ENCODE measurements at regions not wholly inside any gene's neighbourhood (a gene's known extent, or its start where the extent isn't known, plus 50 kb on each side); places are given as distances from the start of the nearest gene placed in this dataset.

DNA sequence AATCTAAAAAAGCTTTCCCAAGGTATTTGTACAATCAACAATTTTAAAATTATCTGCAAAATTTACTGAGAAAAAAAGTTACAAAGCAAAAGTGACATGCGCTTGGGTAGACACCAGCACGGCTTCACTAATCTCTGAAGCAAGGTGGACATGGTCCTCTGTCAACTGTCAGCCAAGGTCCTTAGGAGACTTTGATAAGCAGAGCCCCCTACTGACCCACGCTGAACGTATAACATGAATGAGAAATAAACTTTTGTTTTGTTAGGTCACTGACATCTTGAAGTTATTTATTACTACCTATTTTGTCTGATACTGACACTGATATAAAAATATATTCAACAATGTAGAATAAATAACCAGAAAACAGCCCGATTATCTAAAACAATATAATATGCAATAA lies 100.7 kb upstream of the OBI1 start:
- TF ChIP-seq ZNF219 (CRISPR knock-in tag; IDR thresholded peaks at IDR 0.05; ENCODE audit: borderline replicate concordance) = no peak
- TF ChIP-seq, protein P1, sequence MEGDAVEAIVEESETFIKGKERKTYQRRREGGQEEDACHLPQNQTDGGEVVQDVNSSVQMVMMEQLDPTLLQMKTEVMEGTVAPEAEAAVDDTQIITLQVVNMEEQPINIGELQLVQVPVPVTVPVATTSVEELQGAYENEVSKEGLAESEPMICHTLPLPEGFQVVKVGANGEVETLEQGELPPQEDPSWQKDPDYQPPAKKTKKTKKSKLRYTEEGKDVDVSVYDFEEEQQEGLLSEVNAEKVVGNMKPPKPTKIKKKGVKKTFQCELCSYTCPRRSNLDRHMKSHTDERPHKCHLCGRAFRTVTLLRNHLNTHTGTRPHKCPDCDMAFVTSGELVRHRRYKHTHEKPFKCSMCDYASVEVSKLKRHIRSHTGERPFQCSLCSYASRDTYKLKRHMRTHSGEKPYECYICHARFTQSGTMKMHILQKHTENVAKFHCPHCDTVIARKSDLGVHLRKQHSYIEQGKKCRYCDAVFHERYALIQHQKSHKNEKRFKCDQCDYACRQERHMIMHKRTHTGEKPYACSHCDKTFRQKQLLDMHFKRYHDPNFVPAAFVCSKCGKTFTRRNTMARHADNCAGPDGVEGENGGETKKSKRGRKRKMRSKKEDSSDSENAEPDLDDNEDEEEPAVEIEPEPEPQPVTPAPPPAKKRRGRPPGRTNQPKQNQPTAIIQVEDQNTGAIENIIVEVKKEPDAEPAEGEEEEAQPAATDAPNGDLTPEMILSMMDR (IDR thresholded peaks at IDR 0.05) = no peak
- TF ChIP-seq NR2C2 (CRISPR knock-in tag; IDR thresholded peaks at IDR 0.05) = no peak
- TF ChIP-seq, protein P2, sequence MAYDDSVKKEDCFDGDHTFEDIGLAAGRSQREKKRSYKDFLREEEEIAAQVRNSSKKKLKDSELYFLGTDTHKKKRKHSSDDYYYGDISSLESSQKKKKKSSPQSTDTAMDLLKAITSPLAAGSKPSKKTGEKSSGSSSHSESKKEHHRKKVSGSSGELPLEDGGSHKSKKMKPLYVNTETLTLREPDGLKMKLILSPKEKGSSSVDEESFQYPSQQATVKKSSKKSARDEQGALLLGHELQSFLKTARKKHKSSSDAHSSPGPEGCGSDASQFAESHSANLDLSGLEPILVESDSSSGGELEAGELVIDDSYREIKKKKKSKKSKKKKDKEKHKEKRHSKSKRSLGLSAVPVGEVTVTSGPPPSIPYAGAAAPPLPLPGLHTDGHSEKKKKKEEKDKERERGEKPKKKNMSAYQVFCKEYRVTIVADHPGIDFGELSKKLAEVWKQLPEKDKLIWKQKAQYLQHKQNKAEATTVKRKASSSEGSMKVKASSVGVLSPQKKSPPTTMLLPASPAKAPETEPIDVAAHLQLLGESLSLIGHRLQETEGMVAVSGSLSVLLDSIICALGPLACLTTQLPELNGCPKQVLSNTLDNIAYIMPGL (CRISPR knock-in tag; IDR thresholded peaks at IDR 0.05) = no peak
- no peak for TF ChIP-seq SMAD3 (CRISPR knock-in tag; IDR thresholded peaks at IDR 0.05; ENCODE audit: borderline replicate concordance)
